ENCODE measurements at regions not wholly inside any gene's neighbourhood (a gene's known extent, or its start where the extent isn't known, plus 50 kb on each side); places are given as distances from the start of the nearest gene placed in this dataset.

DNA sequence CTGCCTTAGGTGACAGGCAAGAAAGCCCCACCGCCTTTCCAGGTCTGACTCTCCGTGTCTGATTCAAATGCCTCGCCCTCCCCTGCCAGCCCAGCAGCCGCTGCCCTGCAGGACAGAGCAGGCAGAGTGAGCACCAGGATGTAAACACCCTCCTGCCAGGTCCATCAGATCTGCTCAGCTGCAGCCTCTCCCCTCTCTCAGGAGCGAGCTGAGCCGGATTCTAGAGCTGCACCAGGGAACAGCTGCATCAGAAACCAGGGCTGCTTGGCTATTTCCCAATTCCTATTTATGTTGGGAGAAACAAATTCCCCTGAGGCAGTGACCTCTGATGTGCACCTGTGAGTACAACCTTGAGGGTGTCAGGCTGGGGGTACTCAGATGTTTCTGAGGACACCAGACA lies 121.5 kb upstream of the ZMIZ1 start:
- Histone ChIP-seq H3K27me3 (no peaks in the 10 kb centered on the region), H3K4me3 (no peak overlapping the region), H3K36me3 (no peaks in the 10 kb centered on the region), H3K9me3 (no peaks in the 10 kb centered on the region; the same call in 1 of the 2 replicates)
- DNase-seq = no peak

DNA sequence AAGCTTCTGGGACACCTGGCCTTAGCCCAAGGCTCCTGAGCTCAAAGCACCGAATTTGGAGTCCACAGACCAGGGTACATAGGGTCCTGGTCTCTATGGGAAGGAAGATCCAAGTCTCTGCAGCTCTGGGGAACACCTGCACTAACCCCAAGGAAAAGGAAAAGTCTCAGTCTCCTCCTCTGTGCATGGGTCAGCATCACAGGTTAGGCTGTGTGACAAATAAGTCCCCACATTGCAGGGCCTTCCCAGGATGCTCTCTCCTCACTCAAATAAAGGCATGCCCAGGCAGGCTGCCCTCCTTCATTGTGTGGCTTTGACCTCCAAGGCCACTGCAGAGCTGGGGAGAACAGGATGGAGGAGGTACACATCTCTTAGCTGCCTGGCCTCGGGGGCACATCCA lies 121.0 kb upstream of the ZMIZ1 start:
- Histone ChIP-seq H3K4me3 (no peak overlapping the region), H3K27me3 (no peaks in the 10 kb centered on the region), H3K36me3 (no peaks in the 10 kb centered on the region), H3K9me3 (no peaks in the 10 kb centered on the region; the same call in 1 of the 2 replicates)
- no peak for DNase-seq

DNA sequence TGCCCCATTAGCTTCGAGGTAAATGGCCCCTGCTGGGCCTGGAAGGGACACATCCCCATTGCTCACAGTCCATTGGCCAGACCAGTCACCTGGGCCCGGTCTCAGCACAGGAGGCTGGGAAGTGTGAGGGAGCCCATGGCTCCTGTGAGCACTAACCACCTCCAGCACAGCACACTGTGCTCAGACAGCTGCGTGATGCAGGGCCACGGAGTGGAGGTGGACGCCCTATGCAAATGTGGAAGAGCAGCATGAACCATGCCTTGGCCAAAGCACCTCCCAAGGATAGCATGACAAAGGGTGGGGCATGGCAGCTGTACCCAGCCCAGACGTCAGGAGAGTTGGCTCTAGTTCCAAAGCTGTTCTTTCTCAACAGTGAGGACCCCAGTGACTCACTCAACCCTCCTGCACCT lies 120.1 kb upstream of the ZMIZ1 start:
- H3K9me3 ChIP-seq = no peaks in the 10 kb centered on the region
- peak; percentile 47 for DNase-seq
- no peaks in the 10 kb centered on the region for H3K27me3 ChIP-seq
- no peak overlapping the region for H3K4me3 ChIP-seq
- no peaks in the 10 kb centered on the region for H3K36me3 ChIP-seq

DNA sequence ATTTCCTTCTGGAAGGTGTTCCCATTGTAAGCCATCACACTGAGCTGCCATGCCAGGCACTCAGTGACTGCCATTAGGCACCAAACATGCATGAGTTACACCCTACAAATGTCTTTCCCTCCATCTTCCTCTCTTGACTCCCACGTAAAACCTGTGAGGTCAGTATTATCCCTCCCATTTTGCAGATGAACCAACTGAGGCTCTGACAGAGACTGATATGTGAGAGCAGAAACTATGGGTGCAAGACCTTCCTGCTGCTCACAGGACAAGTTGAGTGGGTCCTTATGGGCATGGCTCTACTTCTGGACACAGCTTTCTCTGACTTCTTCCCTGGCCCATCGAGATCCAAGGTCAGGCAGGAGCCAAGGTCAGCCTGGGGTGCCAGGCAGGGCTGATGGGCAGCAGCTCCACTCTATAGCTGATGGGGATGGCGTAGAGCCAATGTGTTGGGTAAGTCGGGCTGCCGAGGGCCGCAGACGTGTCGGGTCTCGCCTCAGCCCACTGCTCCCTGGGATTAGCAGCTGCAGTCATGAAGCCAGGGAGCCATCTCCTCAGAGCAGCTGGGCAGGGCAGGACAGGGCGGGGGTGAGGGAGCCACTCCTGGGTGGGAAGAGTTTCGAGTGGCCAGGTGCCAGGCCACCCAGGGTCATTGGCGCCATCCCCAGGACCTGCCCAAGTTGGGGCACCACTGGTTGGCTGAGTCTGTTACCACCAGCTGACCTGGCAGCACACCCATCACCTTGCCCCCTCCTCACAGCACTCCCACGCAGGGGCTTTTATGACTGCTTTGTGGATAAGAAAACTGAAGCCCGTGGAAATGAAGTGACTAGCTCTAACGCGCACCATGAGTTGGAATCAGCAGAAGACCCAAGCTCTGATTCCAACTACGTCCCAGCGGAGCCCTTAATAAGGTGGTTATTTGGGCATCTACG lies 117.8 kb upstream of the ZMIZ1 start:
- DNase-seq = peak; percentile 88
- H3K4me3 ChIP-seq = no peak overlapping the region
- H3K27me3 ChIP-seq = no peaks in the 10 kb centered on the region
- no peaks in the 10 kb centered on the region for H3K9me3 ChIP-seq
- no peaks in the 10 kb centered on the region for H3K36me3 ChIP-seq

DNA sequence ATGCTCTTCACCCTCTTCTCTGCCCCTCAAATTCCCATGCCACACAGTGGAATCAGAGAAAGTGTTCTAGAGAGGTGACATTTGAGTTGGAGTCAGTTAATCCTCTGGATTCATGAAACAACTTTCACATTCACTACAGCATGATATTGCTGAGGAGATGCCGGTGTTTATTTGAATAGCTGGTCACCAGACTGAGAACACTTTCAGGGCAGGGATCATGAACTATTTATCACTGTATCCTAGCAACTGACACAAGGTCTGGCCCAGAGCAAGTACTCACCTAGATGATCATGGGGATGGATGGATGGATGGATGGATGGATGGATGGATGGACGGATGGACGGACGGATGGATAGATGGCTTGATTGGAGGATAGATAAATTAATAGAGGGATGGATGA lies 116.7 kb upstream of the ZMIZ1 start:
- no peaks in the 10 kb centered on the region for H3K36me3 ChIP-seq
- no peaks in the 10 kb centered on the region for H3K9me3 ChIP-seq
- no peaks in the 10 kb centered on the region for H3K27me3 ChIP-seq
- H3K4me3 ChIP-seq = no peak overlapping the region
- DNase-seq = no peak

DNA sequence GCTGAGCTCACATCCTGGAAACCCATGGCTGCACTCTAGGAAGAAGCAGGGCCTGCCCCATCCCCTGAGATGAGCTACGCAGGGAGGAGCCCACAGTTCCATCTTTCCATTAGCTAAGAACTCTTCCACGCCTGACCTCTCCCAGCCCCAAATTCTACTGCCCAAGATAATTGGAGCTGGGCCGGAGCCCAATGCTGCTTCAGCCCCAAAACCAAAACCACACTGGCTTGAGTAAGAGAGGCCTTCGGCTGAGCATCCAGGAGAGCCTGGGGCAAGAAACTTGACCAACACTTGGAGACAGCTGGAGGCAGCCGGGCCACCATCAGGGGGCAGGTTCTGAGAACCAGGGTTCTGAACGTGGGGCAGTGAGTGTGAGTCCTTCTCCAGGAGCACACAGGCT lies 116.1 kb upstream of the ZMIZ1 start:
- peak; percentile 87 for DNase-seq
- H3K27me3 ChIP-seq = no peaks in the 10 kb centered on the region
- H3K4me3 ChIP-seq = no peak overlapping the region
- no peaks in the 10 kb centered on the region for H3K36me3 ChIP-seq
- H3K9me3 ChIP-seq = no peaks in the 10 kb centered on the region

DNA sequence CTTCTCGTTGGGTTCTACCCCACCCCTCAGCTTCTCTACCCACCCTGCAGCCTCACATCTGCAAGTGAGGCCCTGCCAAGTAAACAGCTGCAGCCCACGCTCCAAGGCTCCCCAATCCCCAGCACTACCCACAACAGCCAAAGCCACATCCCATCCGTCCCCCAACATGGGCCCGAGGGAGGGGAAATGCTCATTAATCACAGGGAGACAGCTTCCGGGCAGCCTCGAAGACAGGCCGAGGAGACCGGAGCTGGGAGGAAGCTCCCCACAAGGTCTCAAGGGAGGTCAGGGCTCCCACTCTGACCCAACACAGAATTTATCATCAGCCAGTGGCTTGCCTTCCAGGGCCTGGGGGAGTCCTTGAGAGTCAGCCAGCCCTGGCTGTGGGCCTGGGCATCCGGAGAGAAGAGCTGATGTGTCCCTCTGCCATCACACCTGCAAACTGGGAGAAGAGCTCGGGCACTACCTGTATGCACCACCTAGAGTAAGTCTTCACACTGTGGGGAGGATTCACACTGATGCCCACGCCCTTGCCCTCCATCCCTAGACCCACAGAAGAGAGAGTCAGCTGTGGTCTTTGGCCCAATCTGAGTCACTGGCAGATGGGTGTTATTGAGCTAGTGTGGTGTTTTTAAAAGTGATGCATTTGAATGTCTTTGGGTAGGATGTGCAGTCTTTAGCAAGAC lies 115.5 kb upstream of the ZMIZ1 start:
- Histone ChIP-seq H3K36me3 (no peaks in the 10 kb centered on the region), H3K27me3 (no peaks in the 10 kb centered on the region), H3K4me3 (no peak overlapping the region), H3K9me3 (no peaks in the 10 kb centered on the region)
- peak; percentile 73 for DNase-seq

DNA sequence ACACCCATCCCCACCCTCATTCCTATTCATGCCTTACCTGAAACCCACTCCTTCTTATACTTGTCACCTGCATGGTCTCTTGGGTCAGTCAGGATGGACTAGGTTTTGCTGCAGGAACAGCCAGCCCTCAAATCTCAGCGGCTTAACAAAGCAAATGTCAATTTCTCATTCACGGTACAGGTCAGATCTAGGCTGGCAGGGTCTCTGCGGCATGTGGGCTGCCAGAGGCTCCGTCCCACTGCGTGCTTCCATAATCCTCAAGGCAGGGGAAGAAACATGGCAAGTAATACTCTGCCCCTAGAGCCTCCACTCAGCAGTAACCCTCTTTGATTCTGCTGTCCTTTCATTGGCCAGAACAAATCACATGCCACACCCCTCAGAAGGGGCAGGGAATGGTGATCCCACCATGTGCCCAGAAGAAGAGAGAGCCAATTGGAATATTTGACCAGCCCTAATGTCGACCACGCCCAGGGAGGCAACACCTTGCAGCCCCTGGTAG lies 114.9 kb upstream of the ZMIZ1 start:
- Histone ChIP-seq H3K27me3 (no peaks in the 10 kb centered on the region), H3K36me3 (no peaks in the 10 kb centered on the region), H3K9me3 (no peaks in the 10 kb centered on the region), H3K4me3 (no peak overlapping the region)
- no peak for DNase-seq

DNA sequence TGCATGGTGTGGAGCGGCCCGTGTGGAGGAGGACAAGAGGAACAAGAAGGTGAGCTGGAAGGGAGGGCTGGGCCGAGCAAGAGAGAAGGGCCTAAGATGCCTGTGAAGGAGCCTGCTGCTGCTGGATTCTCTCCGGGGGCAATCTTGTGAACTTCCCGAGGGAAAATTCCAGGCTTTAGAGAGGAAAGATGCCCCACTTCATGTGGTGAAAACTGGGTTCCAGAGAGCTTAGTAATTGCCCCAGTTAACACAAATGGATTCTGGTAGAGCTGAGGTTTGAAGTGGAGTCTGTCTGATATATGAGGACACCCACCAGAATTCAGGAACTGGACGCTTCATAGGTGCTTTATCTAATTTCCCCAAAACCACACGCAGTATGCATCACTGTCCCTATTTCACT lies 114.1 kb upstream of the ZMIZ1 start:
- Histone ChIP-seq H3K4me3 (no peak overlapping the region), H3K27me3 (no peaks in the 10 kb centered on the region), H3K36me3 (no peaks in the 10 kb centered on the region), H3K9me3 (no peaks in the 10 kb centered on the region)
- DNase-seq = no peak

DNA sequence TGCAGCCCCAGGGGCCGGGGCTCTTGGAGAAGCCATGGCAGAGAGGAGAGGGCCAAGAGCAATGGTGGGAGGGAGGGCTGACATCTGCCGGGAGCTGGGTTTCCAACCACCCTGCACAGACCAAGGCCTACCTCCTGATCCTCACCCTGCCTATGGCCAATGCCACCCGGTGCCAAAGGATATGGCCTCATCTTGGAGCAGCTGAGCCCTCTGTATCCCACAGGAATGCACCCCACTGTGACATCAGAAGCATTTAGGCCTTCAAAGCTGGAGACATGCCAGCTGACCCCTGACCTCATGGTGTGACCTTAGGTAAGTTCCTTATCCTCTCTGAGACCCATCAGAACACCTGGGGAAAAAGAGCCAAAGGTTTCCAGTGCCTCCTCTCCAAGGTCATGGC lies 113.6 kb upstream of the ZMIZ1 start:
- Histone ChIP-seq H3K36me3 (no peaks in the 10 kb centered on the region), H3K4me3 (no peak overlapping the region), H3K9me3 (no peaks in the 10 kb centered on the region), H3K27me3 (no peaks in the 10 kb centered on the region)
- peak; percentile 69 for DNase-seq

DNA sequence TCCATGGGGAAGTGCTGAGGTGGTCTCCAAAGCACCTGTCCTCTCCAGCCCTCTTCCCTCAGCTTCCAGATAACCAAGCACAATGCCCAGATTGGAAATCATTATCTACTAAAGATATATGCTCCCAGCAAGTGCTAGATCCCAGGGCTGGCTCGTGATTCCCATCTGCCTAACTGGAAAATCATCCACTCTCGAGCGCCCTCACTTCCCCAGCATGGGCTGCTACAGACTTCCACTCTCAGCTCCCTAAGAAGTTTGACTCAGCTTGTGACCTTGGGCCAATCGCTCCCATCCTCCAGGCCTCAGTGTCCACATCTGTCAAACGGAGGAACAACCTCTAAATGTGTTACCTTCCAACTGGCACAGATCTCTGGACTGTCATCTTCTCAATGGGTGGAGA lies 112.4 kb upstream of the ZMIZ1 start:
- Histone ChIP-seq H3K27me3 (no peaks in the 10 kb centered on the region), H3K4me3 (no peak overlapping the region), H3K36me3 (no peaks in the 10 kb centered on the region), H3K9me3 (no peaks in the 10 kb centered on the region)
- no peak for DNase-seq

DNA sequence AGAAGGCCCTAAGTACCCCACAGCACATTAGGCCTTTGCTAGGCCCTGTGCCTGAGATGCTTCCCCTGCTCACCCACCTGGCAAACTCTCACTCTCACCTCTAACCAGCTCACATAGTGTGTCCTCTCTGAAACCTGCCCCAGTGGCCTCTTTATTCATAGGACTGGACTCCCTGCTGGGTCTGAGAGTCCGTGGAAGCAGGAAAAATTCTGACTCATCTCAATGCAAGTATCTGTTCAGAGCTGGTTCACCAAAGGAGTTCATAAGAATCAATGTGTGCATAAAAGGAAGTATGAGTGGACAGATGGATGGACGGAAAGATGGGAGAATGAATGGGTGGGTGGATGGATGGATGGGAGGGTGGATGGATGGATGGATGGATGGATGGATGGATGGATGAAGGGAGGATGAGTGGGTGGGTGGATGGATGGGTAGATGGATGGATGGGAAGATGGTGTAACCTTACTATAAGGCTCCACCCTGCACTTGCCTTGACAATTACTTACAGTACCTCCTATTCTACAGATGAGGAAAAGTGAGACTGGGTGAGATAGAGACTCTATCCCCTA lies 111.2 kb upstream of the ZMIZ1 start:
- Histone ChIP-seq H3K36me3 (no peaks in the 10 kb centered on the region), H3K9me3 (no peaks in the 10 kb centered on the region), H3K4me3 (no peak overlapping the region), H3K27me3 (no peaks in the 10 kb centered on the region)
- peak; percentile 56 for DNase-seq

DNA sequence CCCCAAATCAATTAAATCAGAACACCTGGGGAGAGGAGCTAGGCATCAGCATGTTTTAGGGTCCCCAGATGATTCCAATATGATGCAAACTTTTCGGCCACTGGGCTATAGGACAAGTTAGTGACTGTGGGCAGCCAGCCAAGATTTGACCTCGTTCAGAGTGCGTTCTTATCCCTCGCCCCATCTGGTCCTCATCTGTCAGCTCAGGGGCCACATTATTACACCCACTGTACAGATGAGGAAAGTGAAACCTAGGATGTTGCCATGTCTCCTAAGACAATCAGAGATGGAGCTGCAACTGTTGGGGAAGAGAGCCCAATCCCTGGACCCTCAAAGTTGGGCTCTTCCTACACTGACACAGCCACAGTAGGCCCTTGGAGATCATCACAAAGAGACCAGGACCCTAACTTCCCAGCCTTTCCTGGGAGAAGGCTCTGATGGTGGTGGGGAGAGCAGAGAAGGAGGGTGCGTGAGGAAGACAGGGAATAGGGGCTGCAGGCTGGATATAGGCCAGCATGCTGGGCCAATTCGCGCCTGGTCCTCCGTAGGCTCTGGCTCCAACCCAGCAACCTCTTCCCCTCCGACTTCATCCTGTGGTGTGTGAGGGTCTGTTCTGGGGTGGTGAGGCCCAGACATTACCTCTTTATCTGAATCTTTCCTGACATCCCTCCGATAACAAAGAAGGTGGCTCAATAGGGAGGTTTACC lies 109.4 kb upstream of the ZMIZ1 start:
- no peak for DNase-seq
- Histone ChIP-seq H3K36me3 (no peaks in the 10 kb centered on the region), H3K27me3 (no peaks in the 10 kb centered on the region), H3K4me3 (no peak overlapping the region), H3K9me3 (no peaks in the 10 kb centered on the region)

DNA sequence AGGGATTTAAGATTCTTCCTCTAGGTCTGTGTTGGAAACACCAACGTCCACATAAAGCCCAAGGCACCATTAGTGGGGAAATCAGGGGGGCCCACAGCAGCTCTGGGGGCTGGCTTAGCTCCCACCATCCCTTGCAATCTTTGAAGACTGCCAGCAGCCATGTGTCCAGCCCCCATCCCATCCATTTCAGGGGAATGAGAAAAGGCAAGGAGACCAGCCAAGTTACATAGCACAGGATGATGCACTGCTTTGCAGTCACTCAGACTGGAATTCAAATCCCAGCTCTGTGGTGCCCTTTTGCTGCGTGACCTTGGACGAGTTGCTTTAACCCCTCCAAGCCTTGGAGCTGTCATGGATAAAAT lies 108.9 kb upstream of the ZMIZ1 start:
- Histone ChIP-seq H3K4me3 (no peak overlapping the region), H3K27me3 (no peaks in the 10 kb centered on the region), H3K36me3 (no peaks in the 10 kb centered on the region), H3K9me3 (no peaks in the 10 kb centered on the region)
- DNase-seq = peak; percentile 57

DNA sequence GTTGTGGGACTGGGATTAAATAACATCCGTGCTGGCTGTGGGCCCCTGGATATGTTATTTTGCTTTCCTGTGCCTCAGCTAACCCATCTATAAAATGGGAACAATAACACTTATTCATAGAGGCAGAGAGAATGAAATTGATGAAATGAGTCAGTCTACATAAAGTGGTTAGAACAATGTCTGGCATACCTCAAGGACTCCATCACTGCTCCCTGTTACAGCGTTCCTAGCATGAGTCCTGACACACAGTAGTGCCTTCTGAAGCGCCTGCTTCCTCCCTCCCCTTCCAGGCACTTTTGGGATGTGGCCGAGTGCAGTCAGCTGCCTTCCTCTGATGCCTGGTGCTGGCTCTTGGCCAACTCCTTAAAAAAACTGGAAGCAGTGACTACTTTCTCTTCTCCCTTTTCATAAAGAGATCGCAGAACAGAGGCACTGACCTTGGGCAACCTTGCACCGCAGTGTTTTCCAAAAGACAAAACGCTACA lies 108.4 kb upstream of the ZMIZ1 start:
- H3K4me3 ChIP-seq = no peak overlapping the region
- H3K27me3 ChIP-seq = no peaks in the 10 kb centered on the region
- H3K9me3 ChIP-seq = no peaks in the 10 kb centered on the region
- peak; percentile 87 for DNase-seq
- no peaks in the 10 kb centered on the region for H3K36me3 ChIP-seq

DNA sequence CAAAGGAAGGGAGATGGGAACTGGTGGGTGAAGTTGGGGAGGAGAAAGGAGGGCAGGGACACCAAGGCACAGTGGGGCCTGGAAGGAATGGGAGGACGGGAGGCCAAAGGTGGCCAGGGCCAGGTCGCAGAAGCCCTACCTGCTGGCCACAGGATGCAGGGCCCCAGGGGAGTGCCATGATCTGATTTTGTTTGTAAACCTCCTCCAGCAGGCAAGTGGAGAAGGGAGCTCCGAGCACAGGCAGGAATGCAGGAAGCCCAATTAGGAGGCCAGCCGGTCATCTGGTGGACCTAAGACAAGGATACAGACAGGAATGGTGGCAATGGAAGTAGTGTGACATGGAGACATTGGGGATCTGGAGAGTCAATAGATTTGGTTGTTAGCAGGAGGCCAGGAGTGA lies 107.0 kb upstream of the ZMIZ1 start:
- Histone ChIP-seq H3K36me3 (no peaks in the 10 kb centered on the region), H3K4me3 (no peak overlapping the region), H3K9me3 (no peaks in the 10 kb centered on the region), H3K27me3 (no peaks in the 10 kb centered on the region)
- no peak for DNase-seq
